ENCODE measurements at regions not wholly inside any gene's neighbourhood (a gene's known extent, or its start where the extent isn't known, plus 50 kb on each side); places are given as distances from the start of the nearest gene placed in this dataset.
A peak's percentile ranks its signal among the peaks of the same experiment; 100 is the strongest.

- DNase-seq (ENCODE audit: low read depth): no peak
Measured at GRCh38 chr5:138665261-138665660, 88.0 kb upstream of the CTNNA1 start.

GRCh38 chr5:138664276-138664943, 88.8 kb upstream of the CTNNA1 start:
- DNase-seq (ENCODE audit: low read depth): peak; percentile 12

GRCh38 chr5:138663561-138663960, 88.4 kb upstream of the HSPA9 start:
- peak; percentile 16 for DNase-seq (ENCODE audit: low read depth)

- no peak for DNase-seq (ENCODE audit: low read depth)
Measured at GRCh38 chr5:138663009-138663408, 87.8 kb upstream of the HSPA9 start.

GRCh38 chr5:138662599-138662998, 87.4 kb upstream of the HSPA9 start:
- DNase-seq (ENCODE audit: low read depth): no peak

- no peak for DNase-seq (ENCODE audit: low read depth)
Measured at GRCh38 chr5:138661991-138662434, 86.8 kb upstream of the HSPA9 start.

- no peak for DNase-seq (ENCODE audit: low read depth)
Measured at GRCh38 chr5:138661291-138661960, 86.2 kb upstream of the HSPA9 start.

- no peak for DNase-seq (ENCODE audit: low read depth)
Measured at GRCh38 chr5:138660051-138660572, 84.9 kb upstream of the HSPA9 start.

GRCh38 chr5:138659561-138659960, 84.4 kb upstream of the HSPA9 start:
- no peak for DNase-seq (ENCODE audit: low read depth)

GRCh38 chr5:138659121-138659520, 83.9 kb upstream of the HSPA9 start:
- no peak for DNase-seq (ENCODE audit: low read depth)

- DNase-seq (ENCODE audit: low read depth): no peak
Measured at GRCh38 chr5:138658676-138659075, 83.5 kb upstream of the HSPA9 start.

- no peak for DNase-seq (ENCODE audit: low read depth)
Measured at GRCh38 chr5:138657360-138657759, 82.2 kb upstream of the HSPA9 start.

GRCh38 chr5:138656916-138657315, 81.7 kb upstream of the HSPA9 start:
- no peak for DNase-seq (ENCODE audit: low read depth)

GRCh38 chr5:138655530-138656190, 80.5 kb upstream of the HSPA9 start:
- DNase-seq (ENCODE audit: low read depth): no peak

- no peak for DNase-seq (ENCODE audit: low read depth)
Measured at GRCh38 chr5:138654281-138654867, 79.2 kb upstream of the HSPA9 start.

GRCh38 chr5:138653502-138653901, 78.3 kb upstream of the HSPA9 start:
- DNase-seq (ENCODE audit: low read depth): peak; percentile 25

GRCh38 chr5:138651767-138652117, 76.5 kb upstream of the HSPA9 start:
- no peak for DNase-seq (ENCODE audit: low read depth)

- DNase-seq (ENCODE audit: low read depth): no peak
Measured at GRCh38 chr5:138651058-138651766, 76.0 kb upstream of the HSPA9 start.

GRCh38 chr5:138650196-138650595, 75.0 kb upstream of the HSPA9 start:
- no peak for DNase-seq (ENCODE audit: low read depth)

- DNase-seq (ENCODE audit: low read depth): no peak
Measured at GRCh38 chr5:138649775-138650174, 74.6 kb upstream of the HSPA9 start.

- no peak for DNase-seq (ENCODE audit: low read depth)
Measured at GRCh38 chr5:138649316-138649720, 74.1 kb upstream of the HSPA9 start.

GRCh38 chr5:138648841-138649240, 73.6 kb upstream of the HSPA9 start:
- DNase-seq (ENCODE audit: low read depth): no peak
